K562 (cell line): ENCODE measurements at regions not wholly inside any gene's neighbourhood (a gene's known extent, or its start where the extent isn't known, plus 50 kb on each side); places are given as distances from the start of the nearest gene placed in this dataset.

ENCODE experiments used
- ATAC-seq: fragments of 200-7000 bp; cut with Tn5 transposase; 3 replicates; pipeline ENCODE4 v1.9.1; 2020; ENCODE audit warnings: moderate library complexity
- BruUV-seq: library from RNA; stranded (reverse); fragments of 400-500 nt; replicated peaks from 2 replicates; lab custom pipeline; 2021; lab: Mats Ljungman, UMichigan
- CTCF ChIA-PET: fragments of 300-600 bp; formaldehyde crosslinking; extraction: SDS; loops from one replicate; lab custom pipeline; 2021; ENCODE audit warnings: low intra/inter-chr PET ratio; lab: Yijun Ruan, JAX
- POLR2A ChIA-PET: fragments of 300-600, 350-650 bp; sonication (Branson Sonifier 250); formaldehyde crosslinking; extraction: SDS; loops from one replicate; lab custom pipeline; 2021; ENCODE audit warnings: antibody characterized with exemption, inconsistent platforms; lab: Yijun Ruan, JAX
- DNase-seq, 4 experiments: peaks; one replicate each; pipeline versions ENCODE4 v3.0.0 to v3.0.0-alpha.2; 2011 to 2018; ENCODE audit warnings: low spot score in 3 of 4, mixed read lengths in 3 of 4; ENCODE audit errors: extremely low read depth in 1 of 4
- FAIRE-seq: peaks from 2 replicates; lab custom pipeline; 2011; peaks lifted over from hg19 to GRCh38; lab: Jason Lieb, UNC
- H2AFZ ChIP-seq: 2 replicates; pipeline ENCODE4 v1.6.0; 2011; ENCODE audit warnings: low read depth, low read length, control low read depth, inconsistent platforms
- H3K27ac ChIP-seq: fragments of 200-600 bp; 3 replicates; pipeline ENCODE4 v1.8.0; 2011; ENCODE audit warnings: low read depth, mild to moderate bottlenecking, control low read depth, inconsistent platforms, low read length, moderate library complexity, mixed read lengths; ENCODE audit errors: extremely low read depth
- H3K27me3 ChIP-seq, 2 experiments: fragments of 300-600 bp in 1 of 2; 2 replicates in 1 of 2; 3 replicates in 1 of 2; pipeline versions ENCODE4 v1.6.0 to v1.8.0; 2011; ENCODE audit warnings: inconsistent platforms in 2 of 2, low read length in 2 of 2, mild to moderate bottlenecking in 1 of 2, mixed read lengths in 1 of 2, moderate library complexity in 1 of 2; ENCODE audit not compliant: control insufficient read depth in 2 of 2, insufficient read depth in 2 of 2
- H3K36me3 ChIP-seq: fragments of 300-600 bp; 3 replicates; pipeline ENCODE4 v1.8.0; 2011; ENCODE audit warnings: mild to moderate bottlenecking, low read length, inconsistent platforms; ENCODE audit not compliant: control insufficient read depth, insufficient read depth
- H3K4me1 ChIP-seq, 2 experiments: fragments of 200-600 bp in 1 of 2; replicated peaks in 1 of 2; 2 replicates in 1 of 2; 3 replicates in 1 of 2; pipeline versions ENCODE4 v1.5.1 to v1.8.0; 2011; ENCODE audit warnings: inconsistent platforms in 2 of 2, low read length in 2 of 2, mild to moderate bottlenecking in 1 of 2, mixed read lengths in 1 of 2, moderate library complexity in 1 of 2; ENCODE audit not compliant: control insufficient read depth in 2 of 2, insufficient read depth in 2 of 2
- H3K4me2 ChIP-seq: 2 replicates; pipeline ENCODE4 v1.6.1; 2011; ENCODE audit warnings: low read length, control low read depth, inconsistent platforms, mixed read lengths; ENCODE audit not compliant: insufficient read depth
- H3K4me3 ChIP-seq: fragments of 200-600 bp; sonication (generic), shearing (Covaris generic); 2 replicates; pipeline ENCODE4 v1.5.1; 2016; ENCODE audit warnings: control low read depth, inconsistent platforms
- H3K79me2 ChIP-seq: fragments of 200-600 bp; 3 replicates; pipeline ENCODE4 v1.8.0; 2011; ENCODE audit warnings: low read length, inconsistent platforms; ENCODE audit not compliant: control insufficient read depth, insufficient read depth
- H3K9ac ChIP-seq, 2 experiments: 2 replicates each; pipeline versions ENCODE4 v1.6.0 to v1.6.1; 2011; ENCODE audit warnings: low read depth in 2 of 2, low read length in 2 of 2, control low read depth in 1 of 2, inconsistent platforms in 1 of 2, mild to moderate bottlenecking in 1 of 2, mixed read lengths in 1 of 2; ENCODE audit not compliant: insufficient read depth in 1 of 2
- H3K9me1 ChIP-seq: one replicate; pipeline ENCODE4 v1.6.0; 2011; ENCODE audit warnings: inconsistent platforms, mild to moderate bottlenecking, low read length, moderate library complexity; ENCODE audit not compliant: control insufficient read depth, insufficient read depth
- H3K9me3 ChIP-seq: replicated peaks from 2 replicates; pipeline ENCODE4 v1.5.1; 2011; ENCODE audit warnings: low read depth, low read length, inconsistent platforms; ENCODE audit not compliant: control insufficient read depth, insufficient read depth
- H4K20me1 ChIP-seq: replicated peaks from 2 replicates; pipeline ENCODE4 v1.6.1; 2011; ENCODE audit warnings: low read length, inconsistent platforms, mixed read lengths; ENCODE audit not compliant: control insufficient read depth, insufficient read depth
- ARID4B ChIP-seq: sonication (generic); formaldehyde crosslinking; IDR thresholded peaks from 2 replicates; pipeline ENCODE4 v1.8.0; 2022; ENCODE audit warnings: mild to moderate bottlenecking, missing genetic modification reagents
- ID3 ChIP-seq, 2 experiments: fragments of 250-450 bp in 1 of 2; fragments of 450-650 bp in 1 of 2; sonication (Bioruptor Pico) in 1 of 2; IDR thresholded peaks; 2 replicates each; pipeline versions ENCODE4 v1.6.1 to v1.8.0; 2016 to 2021; ENCODE audit warnings: mild to moderate bottlenecking in 2 of 2, moderate library complexity in 2 of 2, missing compliant biosample characterization in 1 of 2, missing genetic modification characterization in 1 of 2
- MCM7 ChIP-seq, 2 experiments: fragments of 450-650 bp; IDR thresholded peaks; 2 replicates each; pipeline ENCODE4 v1.6.1; 2016 to 2018
- POLR3A ChIP-seq: IDR thresholded peaks from 2 replicates; pipeline ENCODE4 v1.6.1; 2011; ENCODE audit warnings: borderline replicate concordance, mild to moderate bottlenecking, moderate library complexity; ENCODE audit not compliant: insufficient read length, insufficient read depth; ENCODE audit errors: extremely low read depth
- RBM34 ChIP-seq: fragments of 200-400 bp; formaldehyde crosslinking; IDR thresholded peaks from 2 replicates; pipeline ENCODE4 v1.6.1; 2018; ENCODE audit warnings: low read length, borderline replicate concordance; ENCODE audit not compliant: insufficient read depth
- SFPQ ChIP-seq: fragments of 200-400 bp; formaldehyde crosslinking; IDR thresholded peaks from 2 replicates; pipeline ENCODE4 v1.6.1; 2017; ENCODE audit warnings: mild to moderate bottlenecking, low read depth, low read length, moderate library complexity
- TFE3 ChIP-seq: fragments of 450-650 bp; formaldehyde crosslinking; IDR thresholded peaks from 2 replicates; pipeline ENCODE4 v1.4.0; 2020; ENCODE audit warnings: mild to moderate bottlenecking, mixed read lengths
- THRAP3 ChIP-seq: fragments of 450-650 bp; IDR thresholded peaks from 2 replicates; pipeline ENCODE4 v1.6.1; 2016; ENCODE audit warnings: mild to moderate bottlenecking, inconsistent platforms, borderline replicate concordance
- ZBTB17 ChIP-seq: fragments of 450-650 bp; formaldehyde crosslinking; IDR thresholded peaks from 2 replicates; pipeline ENCODE4 v1.4.0; 2020; ENCODE audit warnings: mild to moderate bottlenecking
- ZBTB26 ChIP-seq: fragments of 450-650 bp; formaldehyde crosslinking; IDR thresholded peaks from 2 replicates; pipeline ENCODE4 v1.4.0; 2022; ENCODE audit warnings: missing genetic modification characterization
- ZKSCAN1 ChIP-seq: fragments of 150-350 bp; IDR thresholded peaks from 2 replicates; pipeline ENCODE4 v1.6.1; 2016; ENCODE audit warnings: low read depth, low read length
- WGBS: fragments of 100-300 bp; shearing (Covaris generic); methylation state at CpG from one replicate; pipeline ENCODE4 v1.1.6; 2016; ENCODE audit warnings: low coverage, mixed read lengths; ENCODE audit not compliant: insufficient coverage; ENCODE audit errors: missing lambda C conversion rate; 5-methylcytosine and 5-hydroxymethylcytosine counted together
- in situ Hi-C: fragments of 300-500 bp; cut with MboI; formaldehyde crosslinking; loops from 4 replicates; pipeline ENCODE4 v1.15.0; 2018; ENCODE audit warnings: inconsistent platforms, mixed read lengths
- intact Hi-C: fragments of 100-400 bp; cut with micrococcal nuclease; formaldehyde crosslinking; loops from 2 replicates; pipeline ENCODE4 v1.14.2; 2022

- H2AFZ ChIP-seq, result no peak overlapping the region
- H4K20me1 ChIP-seq, result no peaks in the 10 kb centered on the region
- DNase-seq (no peak), ATAC-seq (no peak), FAIRE-seq (no peak)
- ChIA-PET CTCF (no interaction called here), POLR2A (no interaction called here)
- no peaks in the 10 kb centered on the region for H3K4me1 ChIP-seq
- H3K9me3 ChIP-seq, result no peaks in the 10 kb centered on the region
- no TSS peak for BruUV-seq
- H3K36me3 ChIP-seq, result no peaks in the 10 kb centered on the region
- no peak overlapping the region for H3K27ac ChIP-seq
- H3K4me2 ChIP-seq, result no peak overlapping the region
- H3K79me2 ChIP-seq, result no peaks in the 10 kb centered on the region
- H3K9me1 ChIP-seq, result no peaks in the 10 kb centered on the region
- H3K9ac ChIP-seq, result no peak overlapping the region
- intact Hi-C loops (no loop called here), in situ Hi-C loops (no loop called here)
- TF ChIP-seq RBM34 (no peak), POLR3A (no peak), MCM7 (IDR thresholded peaks at IDR 0.05) (no peak), ZKSCAN1 (no peak), ID3 (CRISPR knock-in tag; IDR thresholded peaks at IDR 0.05) (no peak), ID3 (tag; IDR thresholded peaks at IDR 0.05) (no peak), ZBTB17 (CRISPR knock-in tag) (no peak), ZBTB26 (no peak), TFE3 (CRISPR knock-in tag) (no peak), THRAP3 (no peak), ARID4B (CRISPR knock-in tag) (no peak), SFPQ (no peak)
- no peak overlapping the region for H3K4me3 ChIP-seq
- WGBS, result 0% methylated on average over 1 of the region's 1 CpG
- H3K27me3 ChIP-seq, result no peaks in the 10 kb centered on the region
Observed at GRCh38 chr6:126531840-126532239, 191.9 kb downstream of the CENPW start.
